ENCODE measurements at regions not wholly inside any gene's neighbourhood (a gene's known extent, or its start where the extent isn't known, plus 50 kb on each side); places are given as distances from the start of the nearest gene placed in this dataset.

- DNase-seq: no peak
- no peak for ATAC-seq
- no peak overlapping the region for H3K4me3 ChIP-seq (ENCODE audit: low read length)
- no peaks in the 10 kb centered on the region for H3K27me3 ChIP-seq (ENCODE audit: control insufficient read depth, insufficient read depth)
- WGBS: 90% methylated on average over 4 of the region's 4 CpGs
- no peaks in the 10 kb centered on the region for H3K9me3 ChIP-seq (ENCODE audit: control insufficient read depth, low read length)
- H3K4me1 ChIP-seq (ENCODE audit: control insufficient read depth, insufficient read depth, low read length): no peaks in the 10 kb centered on the region
- intact Hi-C loops (cut with DNase I): no loop called here
- no peak overlapping the region for H3K27ac ChIP-seq (ENCODE audit: low read length)
Measured at GRCh38 chr12:4843907-4844306, 65.8 kb upstream of the KCNA1 start.

- intact Hi-C loops (cut with DNase I): no loop called here
- H3K27me3 ChIP-seq (ENCODE audit: control insufficient read depth, insufficient read depth): no peaks in the 10 kb centered on the region
Measured at GRCh38 chr12:4847713-4848112, 62.0 kb upstream of the KCNA1 start.

DNA sequence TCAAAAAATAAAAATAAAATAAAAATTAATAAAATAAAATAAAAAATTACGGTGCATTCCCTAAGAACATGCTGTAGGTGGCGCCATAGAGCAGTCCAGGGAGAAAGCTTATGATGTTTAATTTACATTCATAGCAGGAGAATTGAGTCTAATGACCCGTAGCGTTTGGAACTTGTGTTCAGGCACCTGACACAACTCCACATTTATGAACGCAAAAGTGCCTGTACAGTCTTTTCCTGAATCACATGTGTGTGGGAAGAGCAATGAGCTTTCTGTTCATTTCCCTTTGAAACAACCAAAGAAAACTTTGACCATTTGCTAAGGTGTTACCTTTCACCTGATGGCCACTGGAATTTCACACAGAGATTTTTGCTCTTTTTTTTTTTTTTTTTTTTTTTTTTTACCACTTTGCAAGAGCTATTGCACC is 60.6 kb upstream of the KCNA1 start:
- ATAC-seq (no peak), DNase-seq (no peak)
- WGBS: 11% methylated on average over 5 of the region's 5 CpGs
- Histone ChIP-seq H3K4me3 (ENCODE audit: low read length) (no peak overlapping the region), H3K9me3 (ENCODE audit: control insufficient read depth, low read length) (no peaks in the 10 kb centered on the region), H3K27ac (ENCODE audit: low read length) (no peak overlapping the region), H3K4me1 (ENCODE audit: control insufficient read depth, insufficient read depth, low read length) (no peaks in the 10 kb centered on the region), H3K27me3 (ENCODE audit: control insufficient read depth, insufficient read depth) (no peaks in the 10 kb centered on the region)
- intact Hi-C loops (cut with DNase I): no loop called here

More at GRCh38 chr12:4847713-4848112, 62.0 kb upstream of the KCNA1 start:
- no peak overlapping the region for H3K27ac ChIP-seq (ENCODE audit: low read length)
- ATAC-seq (no peak), DNase-seq (no peak)
- no peaks in the 10 kb centered on the region for H3K9me3 ChIP-seq (ENCODE audit: control insufficient read depth, low read length)
- H3K4me3 ChIP-seq (ENCODE audit: low read length): no peak overlapping the region
- H3K4me1 ChIP-seq (ENCODE audit: control insufficient read depth, insufficient read depth, low read length): no peaks in the 10 kb centered on the region

- 73% methylated on average over 18 of the region's 18 CpGs for WGBS
- H3K27ac ChIP-seq (ENCODE audit: low read length): no peak overlapping the region
- intact Hi-C loops (cut with DNase I): loop anchor here in 2 of 4 donors (10.0 kb wide), 2 partner anchors 155 to 235 kb away; no protein-coding TSS in a partner anchor
- H3K9me3 ChIP-seq (ENCODE audit: control insufficient read depth, low read length): no peaks in the 10 kb centered on the region
- peak in 1 of 2 donors; percentile 12 for ATAC-seq
- DNase-seq: no peak
- H3K27me3 ChIP-seq (ENCODE audit: control insufficient read depth, insufficient read depth): no peaks in the 10 kb centered on the region
- no peaks in the 10 kb centered on the region for H3K4me1 ChIP-seq (ENCODE audit: control insufficient read depth, insufficient read depth, low read length)
- H3K4me3 ChIP-seq (ENCODE audit: low read length): no peak overlapping the region
Measured at GRCh38 chr12:4849795-4850345, 59.8 kb upstream of the KCNA1 start.

GRCh38 chr12:4850857-4851380 is 58.8 kb upstream of the KCNA1 start:
- Histone ChIP-seq H3K9me3 (ENCODE audit: control insufficient read depth, low read length) (no peaks in the 10 kb centered on the region), H3K4me3 (ENCODE audit: low read length) (no peak overlapping the region), H3K27ac (ENCODE audit: low read length) (no peak overlapping the region), H3K27me3 (ENCODE audit: control insufficient read depth, insufficient read depth) (no peaks in the 10 kb centered on the region), H3K4me1 (ENCODE audit: control insufficient read depth, insufficient read depth, low read length) (no peaks in the 10 kb centered on the region)
- WGBS: 95% methylated on average over 9 of the region's 9 CpGs
- intact Hi-C loops (cut with DNase I): loop anchor here in 2 of 4 donors (10.0 kb wide), 2 partner anchors 154 to 234 kb away; no protein-coding TSS in a partner anchor
- ATAC-seq: no peak
- no peak for DNase-seq

DNA sequence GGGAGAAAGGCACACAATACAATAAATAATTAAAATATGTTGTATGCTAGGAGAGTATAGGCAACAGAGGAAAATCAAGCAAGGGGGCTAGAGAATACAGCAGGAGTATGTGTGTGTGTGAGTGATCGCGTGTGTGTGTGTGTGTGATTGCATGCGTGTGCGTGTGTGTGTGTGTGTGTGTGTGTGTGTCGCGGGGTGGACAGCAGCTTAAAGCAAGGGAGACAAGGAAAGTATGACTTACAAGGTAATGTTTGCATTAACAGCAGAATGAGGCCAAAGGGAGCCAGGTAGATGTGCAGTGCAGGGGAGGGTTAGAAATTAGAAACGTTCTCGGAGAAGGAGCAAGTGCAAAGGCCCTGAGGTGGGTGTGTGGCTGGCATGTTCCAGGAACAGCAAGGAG is 57.4 kb upstream of the KCNA1 start:
- intact Hi-C loops (cut with DNase I): loop anchor here in 2 of 4 donors (10.0 kb wide), 2 partner anchors 152 to 232 kb away; no protein-coding TSS in a partner anchor
- DNase-seq (no peak), ATAC-seq (no peak)
- 85% methylated on average over 8 of the region's 8 CpGs for WGBS
- Histone ChIP-seq H3K9me3 (ENCODE audit: control insufficient read depth, low read length) (no peaks in the 10 kb centered on the region), H3K27me3 (ENCODE audit: control insufficient read depth, insufficient read depth) (no peaks in the 10 kb centered on the region), H3K4me3 (ENCODE audit: low read length) (no peak overlapping the region), H3K27ac (ENCODE audit: low read length) (no peak overlapping the region), H3K4me1 (ENCODE audit: control insufficient read depth, insufficient read depth, low read length) (no peaks in the 10 kb centered on the region)

DNA sequence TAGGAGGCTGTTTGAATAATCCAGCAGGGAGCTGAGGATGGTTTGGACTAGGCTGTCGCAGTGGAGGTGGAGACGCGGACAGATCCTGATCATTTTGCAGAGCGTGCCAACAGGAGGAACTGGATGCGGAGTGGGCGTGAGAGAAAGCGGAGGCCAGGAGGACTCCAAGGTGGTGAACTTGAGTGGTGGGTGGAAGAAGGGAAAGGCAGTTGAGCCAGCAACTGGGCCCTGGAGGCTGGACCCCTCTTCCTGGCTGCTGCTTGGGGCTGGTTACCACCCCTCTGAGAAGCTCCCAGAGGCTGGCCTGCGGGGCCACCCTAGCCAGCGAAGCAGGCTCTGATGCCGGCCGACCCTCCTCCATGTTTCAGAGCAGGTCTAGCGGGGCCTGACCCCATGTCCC is 56.8 kb upstream of the KCNA1 start:
- DNase-seq: no peak
- no peaks in the 10 kb centered on the region for H3K4me1 ChIP-seq (ENCODE audit: control insufficient read depth, insufficient read depth, low read length)
- no peak for ATAC-seq
- whole genome bisulfite sequencing: 90% methylated on average over 12 of the region's 12 CpGs
- H3K9me3 ChIP-seq (ENCODE audit: control insufficient read depth, low read length): no peaks in the 10 kb centered on the region
- no peaks in the 10 kb centered on the region for H3K27me3 ChIP-seq (ENCODE audit: control insufficient read depth, insufficient read depth)
- no peak overlapping the region for H3K4me3 ChIP-seq (ENCODE audit: low read length)
- intact Hi-C loops (cut with DNase I): loop anchor here in 2 of 4 donors (10.0 kb wide), 2 partner anchors 152 to 232 kb away; no protein-coding TSS in a partner anchor
- no peak overlapping the region for H3K27ac ChIP-seq (ENCODE audit: low read length)

DNA sequence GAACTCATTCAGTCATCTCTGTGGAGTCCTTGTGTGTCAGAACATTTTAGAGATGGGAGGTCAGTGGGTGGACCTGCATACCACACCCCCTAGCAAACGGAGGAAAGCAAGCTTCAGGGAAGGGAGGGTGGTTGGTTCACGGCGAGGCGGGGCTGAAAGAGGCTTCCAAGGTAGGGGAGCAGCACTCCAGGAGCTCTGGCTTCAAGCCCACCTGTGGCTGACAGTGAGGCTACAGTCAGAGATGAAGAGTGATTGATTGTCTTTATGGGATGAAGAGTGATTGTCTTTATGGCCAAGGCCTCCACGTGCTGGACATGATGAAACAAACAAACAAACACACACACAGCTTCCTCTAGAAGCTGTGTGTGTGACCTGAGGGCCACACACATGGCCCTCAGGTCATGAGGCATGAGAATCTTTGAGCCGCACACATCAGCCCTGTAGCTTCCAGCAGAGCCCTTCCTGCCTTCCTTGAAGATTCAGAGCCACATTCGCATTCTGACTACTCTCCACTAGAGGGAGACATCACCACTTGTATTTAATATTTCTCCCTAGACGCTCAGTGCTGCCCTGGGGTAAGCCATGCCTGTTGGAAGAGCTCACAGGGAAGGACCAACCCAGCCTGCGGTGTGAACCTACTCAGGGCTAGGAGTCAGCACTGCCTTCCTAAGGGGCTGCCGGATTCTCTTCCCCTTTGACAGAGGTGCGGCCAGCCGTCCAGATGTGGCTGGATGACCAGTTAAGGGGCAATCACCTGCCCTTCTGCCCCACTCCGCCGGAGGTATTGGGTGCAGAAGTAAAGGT is 54.4 kb upstream of the KCNA1 start:
- peak; percentile 61 to 73 for ATAC-seq
- H3K9me3 ChIP-seq (ENCODE audit: control insufficient read depth, low read length): no peaks in the 10 kb centered on the region
- no peak overlapping the region for H3K4me3 ChIP-seq (ENCODE audit: low read length)
- H3K4me1 ChIP-seq (ENCODE audit: control insufficient read depth, insufficient read depth, low read length): no peaks in the 10 kb centered on the region
- peak in 2 of 3 donors; percentile 46 to 69 for DNase-seq
- 39% methylated on average over 14 of the region's 14 CpGs for WGBS
- no peaks in the 10 kb centered on the region for H3K27me3 ChIP-seq (ENCODE audit: control insufficient read depth, insufficient read depth)
- H3K27ac ChIP-seq (ENCODE audit: low read length): no peak overlapping the region
- intact Hi-C loops (cut with DNase I): loop anchor here (2.0 to 10.0 kb wide), 5 partner anchors 147 to 229 kb away; no protein-coding TSS in a partner anchor

GRCh38 chr12:4856596-4856995 is 53.1 kb upstream of the KCNA1 start:
- WGBS: 82% methylated on average over 5 of the region's 5 CpGs
- H3K4me3 ChIP-seq (ENCODE audit: low read length): no peak overlapping the region
- H3K27ac ChIP-seq (ENCODE audit: low read length): no peak overlapping the region
- no peaks in the 10 kb centered on the region for H3K4me1 ChIP-seq (ENCODE audit: control insufficient read depth, insufficient read depth, low read length)
- no peak for DNase-seq
- H3K9me3 ChIP-seq (ENCODE audit: control insufficient read depth, low read length): no peaks in the 10 kb centered on the region
- intact Hi-C loops (cut with DNase I): loop anchor here in 3 of 4 donors (5.0 to 10.0 kb wide), 3 partner anchors 146 to 228 kb away; no protein-coding TSS in a partner anchor
- no peak for ATAC-seq
- H3K27me3 ChIP-seq (ENCODE audit: control insufficient read depth, insufficient read depth): no peaks in the 10 kb centered on the region

DNA sequence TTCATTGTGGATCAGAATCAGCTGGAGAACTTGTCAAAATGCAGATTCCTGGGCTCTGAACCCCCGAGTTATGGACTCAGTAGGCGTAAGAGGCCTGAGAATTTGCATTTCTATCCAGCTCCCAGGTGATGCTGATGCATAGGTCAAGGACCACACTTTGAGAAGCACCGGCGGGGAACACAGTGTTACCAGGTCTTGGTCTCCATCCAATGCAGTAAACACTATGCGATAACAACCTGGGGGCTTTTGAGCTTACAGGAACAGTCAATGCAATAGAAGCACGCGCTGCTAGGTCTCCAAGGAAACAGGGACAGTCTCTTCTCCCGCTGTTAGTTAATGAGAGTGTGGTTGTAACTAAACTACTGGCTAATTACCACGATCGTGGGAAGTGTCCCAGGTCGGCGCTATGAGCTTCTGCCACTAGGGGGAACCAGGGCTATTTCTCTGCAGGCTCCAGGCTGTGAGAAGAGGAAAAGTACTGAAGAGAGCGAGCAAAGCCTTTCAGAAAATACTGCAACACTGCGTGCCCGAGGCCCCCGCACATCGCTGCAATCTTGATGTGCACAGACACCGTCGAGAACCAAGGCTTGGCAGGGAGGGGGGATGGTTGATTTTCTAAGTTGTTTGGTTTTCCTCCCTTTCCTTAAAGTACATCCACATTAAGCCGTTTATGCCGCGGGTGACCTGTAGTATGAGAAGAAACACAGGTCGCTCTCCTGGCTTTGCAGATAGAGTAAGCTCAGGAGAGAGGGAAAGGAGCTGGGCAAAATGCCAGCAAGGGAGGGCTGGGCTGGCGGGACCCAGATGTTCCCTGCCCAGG is 52.0 kb upstream of the KCNA1 start:
- H3K27ac ChIP-seq (ENCODE audit: low read length): no peak overlapping the region
- H3K27me3 ChIP-seq (ENCODE audit: control insufficient read depth, insufficient read depth): no peaks in the 10 kb centered on the region
- peak overlapping the region; percentile 1 for H3K4me3 ChIP-seq (ENCODE audit: low read length)
- intact Hi-C loops (cut with DNase I): loop anchor here in 3 of 4 donors (5.0 to 10.0 kb wide), 3 partner anchors 145 to 227 kb away; no protein-coding TSS in a partner anchor
- H3K9me3 ChIP-seq (ENCODE audit: control insufficient read depth, low read length): no peaks in the 10 kb centered on the region
- H3K4me1 ChIP-seq (ENCODE audit: control insufficient read depth, insufficient read depth, low read length): no peaks in the 10 kb centered on the region
- peak; percentile 61 to 88 (median 84) for DNase-seq
- peak; percentile 80 to 81 for ATAC-seq
- 6% methylated on average over 24 of the region's 24 CpGs for WGBS
